Keratinocyte (primary cell): ENCODE measurements at regions not wholly inside any gene's neighbourhood (a gene's known extent, or its start where the extent isn't known, plus 50 kb on each side); places are given as distances from the start of the nearest gene placed in this dataset.

Source experiments
- DNase-seq: peaks from one replicate; pipeline ENCODE4 v3.0.0-alpha.2; 2011; ENCODE audit warnings: low read depth, missing footprints, low spot score
- FAIRE-seq: peaks from 2 replicates; lab custom pipeline; 2011; peaks lifted over from hg19 to GRCh38; lab: Jason Lieb, UNC
- H2AFZ ChIP-seq: 2 replicates; pipeline ENCODE4 v1.6.0; 2012; ENCODE audit warnings: low read length, control low read depth, inconsistent platforms; ENCODE audit not compliant: control insufficient read depth
- H3K27ac ChIP-seq: 2 replicates; pipeline ENCODE4 v1.5.1; 2011; ENCODE audit warnings: low read length; ENCODE audit not compliant: control insufficient read depth, insufficient read depth
- H3K27me3 ChIP-seq: 3 replicates; pipeline ENCODE4 v1.6.0; 2011; ENCODE audit warnings: low read length; ENCODE audit not compliant: control insufficient read depth, insufficient read depth; ENCODE audit errors: extremely low read depth
- H3K36me3 ChIP-seq, 2 experiments: 2 replicates in 1 of 2; 3 replicates in 1 of 2; pipeline ENCODE4 v1.5.1; 2011; ENCODE audit warnings: low read length in 2 of 2, mild to moderate bottlenecking in 1 of 2; ENCODE audit not compliant: control insufficient read depth in 2 of 2, insufficient read depth in 2 of 2; ENCODE audit errors: extremely low read depth in 1 of 2
- H3K4me1 ChIP-seq: 3 replicates; pipeline ENCODE4 v1.5.1; 2011; ENCODE audit warnings: low read length; ENCODE audit not compliant: control insufficient read depth, insufficient read depth; ENCODE audit errors: extremely low read depth
- H3K4me2 ChIP-seq: 3 replicates; pipeline ENCODE4 v1.6.0; 2011; ENCODE audit warnings: low read depth, low read length; ENCODE audit not compliant: control insufficient read depth, insufficient read depth; ENCODE audit errors: extremely low read depth
- H3K4me3 ChIP-seq, 3 experiments: fragments of 200-600 bp in 1 of 3; sonication (generic) in 1 of 3; 2 replicates in 2 of 3; 3 replicates in 1 of 3; pipeline ENCODE4 v1.5.1; 2011 to 2016; ENCODE audit warnings: low read length in 3 of 3, mild to moderate bottlenecking in 3 of 3, control low read depth in 2 of 3, inconsistent platforms in 1 of 3, low read depth in 1 of 3, mixed read lengths in 1 of 3, mixed run types in 1 of 3, moderate library complexity in 1 of 3; ENCODE audit not compliant: control insufficient read depth in 2 of 3, insufficient read depth in 2 of 3; ENCODE audit errors: extremely low read depth in 1 of 3
- H3K79me2 ChIP-seq: 2 replicates; pipeline ENCODE4 v1.6.0; 2012; ENCODE audit warnings: low read length; ENCODE audit not compliant: control insufficient read depth, insufficient read depth
- H3K9ac ChIP-seq: 3 replicates; pipeline ENCODE4 v1.6.0; 2011; ENCODE audit warnings: low read length; ENCODE audit not compliant: control insufficient read depth, insufficient read depth; ENCODE audit errors: extremely low read depth
- H3K9me1 ChIP-seq: 3 replicates; pipeline ENCODE4 v1.6.0; 2011; ENCODE audit warnings: low read length; ENCODE audit not compliant: control insufficient read depth, insufficient read depth; ENCODE audit errors: extremely low read depth
- H3K9me3 ChIP-seq: 2 replicates; pipeline ENCODE4 v1.5.1; 2012; ENCODE audit warnings: low read depth, low read length; ENCODE audit not compliant: control insufficient read depth
- H4K20me1 ChIP-seq: 3 replicates; pipeline ENCODE4 v1.6.0; 2011; ENCODE audit warnings: low read length; ENCODE audit not compliant: control insufficient read depth, insufficient read depth; ENCODE audit errors: extremely low read depth
- CTCF ChIP-seq, 3 experiments: IDR thresholded peaks in 1 of 3; conservative IDR thresholded peaks in 1 of 3; optimal IDR thresholded peaks in 1 of 3; 2 replicates in 2 of 3; 3 replicates in 1 of 3; pipeline versions ENCODE3 to v1.5.1; 2011; ENCODE audit warnings: low read length in 3 of 3, mild to moderate bottlenecking in 3 of 3, moderate library complexity in 2 of 3, control low read depth in 1 of 3, inconsistent platforms in 1 of 3; ENCODE audit not compliant: insufficient read depth in 2 of 3; ENCODE audit errors: extremely low read depth in 1 of 3
- EZH2 ChIP-seq: IDR thresholded peaks from one replicate; pipeline ENCODE4 v1.6.1; 2012; ENCODE audit warnings: inconsistent platforms, mild to moderate bottlenecking, low read length, moderate library complexity
- dilution Hi-C: fragments of 300-500 bp; cut with MboI; formaldehyde crosslinking; loops from one replicate; pipeline ENCODE4 v1.7.0; 2020; ENCODE audit warnings: low sequenced_read_pairs; ENCODE audit not compliant: extremely low pct_ligation_motif_present

GRCh38 chr3:8371960-8372463, 129.6 kb upstream of the LMCD1 start:
- no peaks in the 10 kb centered on the region for H3K36me3 ChIP-seq
- no peaks in the 10 kb centered on the region for H3K4me1 ChIP-seq

GRCh38 chr3:8380904-8381704, 120.5 kb upstream of the LMCD1 start:
- dilution Hi-C loops: no loop called here
- no peak for TF ChIP-seq EZH2
- no peak for TF ChIP-seq CTCF (optimal IDR thresholded peaks at IDR 0.05 in 1 of 3, IDR thresholded peaks at IDR 0.05 in 1 of 3, conservative IDR thresholded peaks at IDR 0.05 in 1 of 3; ENCODE audit: extremely low read depth in 1 of 3, insufficient read depth in 2 of 3, low read length in 3 of 3)
- H3K27ac ChIP-seq: no peak overlapping the region

More at GRCh38 chr3:8371960-8372463, 129.6 kb upstream of the LMCD1 start:
- no peaks in the 10 kb centered on the region for H3K9me3 ChIP-seq
- DNase-seq (no peak), FAIRE-seq (no peak)
- H3K79me2 ChIP-seq: no peaks in the 10 kb centered on the region
- no peaks in the 10 kb centered on the region for H3K27me3 ChIP-seq
- H3K9me1 ChIP-seq: no peaks in the 10 kb centered on the region
- H3K9ac ChIP-seq: no peak overlapping the region
- H3K27ac ChIP-seq: no peak overlapping the region
- no peak overlapping the region for H3K4me2 ChIP-seq
- H3K4me3 ChIP-seq: no peak overlapping the region
- H2AFZ ChIP-seq: no peak overlapping the region
- TF ChIP-seq CTCF (optimal IDR thresholded peaks at IDR 0.05 in 1 of 3, IDR thresholded peaks at IDR 0.05 in 1 of 3, conservative IDR thresholded peaks at IDR 0.05 in 1 of 3; ENCODE audit: extremely low read depth in 1 of 3, insufficient read depth in 2 of 3, low read length in 3 of 3): no peak
- TF ChIP-seq EZH2: no peak
- dilution Hi-C loops: no loop called here
- no peaks in the 10 kb centered on the region for H4K20me1 ChIP-seq

More at GRCh38 chr3:8380904-8381704, 120.5 kb upstream of the LMCD1 start:
- no peaks in the 10 kb centered on the region for H3K36me3 ChIP-seq
- no peak overlapping the region for H2AFZ ChIP-seq
- DNase-seq (no peak), FAIRE-seq (no peak)
- H3K4me1 ChIP-seq: no peaks in the 10 kb centered on the region
- H3K4me2 ChIP-seq: no peak overlapping the region
- H4K20me1 ChIP-seq: no peaks in the 10 kb centered on the region
- no peaks in the 10 kb centered on the region for H3K27me3 ChIP-seq
- H3K79me2 ChIP-seq: no peaks in the 10 kb centered on the region
- H3K9me3 ChIP-seq: no peaks in the 10 kb centered on the region
- H3K4me3 ChIP-seq: no peak overlapping the region
- no peak overlapping the region for H3K9ac ChIP-seq
- no peaks in the 10 kb centered on the region for H3K9me1 ChIP-seq
